ENCODE measurements at regions not wholly inside any gene's neighbourhood (a gene's known extent, or its start where the extent isn't known, plus 50 kb on each side); places are given as distances from the start of the nearest gene placed in this dataset.

DNA sequence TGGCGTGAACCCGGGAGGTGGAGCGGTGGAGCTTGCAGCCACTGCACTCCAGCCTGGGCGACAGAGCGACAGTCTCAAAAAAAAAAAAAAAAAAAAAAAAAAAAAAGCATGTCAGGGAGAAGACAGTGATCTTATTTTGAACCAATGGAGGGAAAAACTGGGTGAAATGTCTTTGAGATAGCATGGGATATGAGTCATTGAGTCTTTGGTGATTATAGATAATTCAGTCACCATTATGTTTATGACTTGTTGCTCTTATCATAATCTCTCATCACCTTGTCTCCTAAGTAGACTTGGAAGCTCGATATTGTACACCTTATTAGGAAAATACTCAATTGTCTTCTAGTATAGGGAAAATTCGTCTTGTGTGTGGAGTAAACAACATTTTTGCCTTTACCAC lies 55.1 kb upstream of the KDM4C start:
- TF ChIP-seq EZH2 (IDR thresholded peaks at IDR 0.05; ENCODE audit: borderline replicate concordance, low read depth, low read length, severe bottlenecking) (no peak), POLR2A (IDR thresholded peaks at IDR 0.05; ENCODE audit: low read depth, low read length) (no peak), GATA2 (IDR thresholded peaks at IDR 0.05; ENCODE audit: insufficient read depth, insufficient read length, low read depth, low read length) (no peak)
- TF ChIP-seq, protein P1, sequence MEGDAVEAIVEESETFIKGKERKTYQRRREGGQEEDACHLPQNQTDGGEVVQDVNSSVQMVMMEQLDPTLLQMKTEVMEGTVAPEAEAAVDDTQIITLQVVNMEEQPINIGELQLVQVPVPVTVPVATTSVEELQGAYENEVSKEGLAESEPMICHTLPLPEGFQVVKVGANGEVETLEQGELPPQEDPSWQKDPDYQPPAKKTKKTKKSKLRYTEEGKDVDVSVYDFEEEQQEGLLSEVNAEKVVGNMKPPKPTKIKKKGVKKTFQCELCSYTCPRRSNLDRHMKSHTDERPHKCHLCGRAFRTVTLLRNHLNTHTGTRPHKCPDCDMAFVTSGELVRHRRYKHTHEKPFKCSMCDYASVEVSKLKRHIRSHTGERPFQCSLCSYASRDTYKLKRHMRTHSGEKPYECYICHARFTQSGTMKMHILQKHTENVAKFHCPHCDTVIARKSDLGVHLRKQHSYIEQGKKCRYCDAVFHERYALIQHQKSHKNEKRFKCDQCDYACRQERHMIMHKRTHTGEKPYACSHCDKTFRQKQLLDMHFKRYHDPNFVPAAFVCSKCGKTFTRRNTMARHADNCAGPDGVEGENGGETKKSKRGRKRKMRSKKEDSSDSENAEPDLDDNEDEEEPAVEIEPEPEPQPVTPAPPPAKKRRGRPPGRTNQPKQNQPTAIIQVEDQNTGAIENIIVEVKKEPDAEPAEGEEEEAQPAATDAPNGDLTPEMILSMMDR (IDR thresholded peaks at IDR 0.05; ENCODE audit: extremely low read depth in 1 of 2, insufficient read depth in 1 of 2, low read depth in 1 of 2, low read length in 2 of 2) = no peak

Measured in endothelial cell of umbilical vein (primary cell).